H1 (cell line): ENCODE measurements at regions not wholly inside any gene's neighbourhood (a gene's known extent, or its start where the extent isn't known, plus 50 kb on each side); places are given as distances from the start of the nearest gene placed in this dataset.

Source experiments
- CTCF ChIA-PET: fragments of 300-600 bp; sonication (Branson Sonifier 250); formaldehyde crosslinking; loops from one replicate; lab custom pipeline; 2021; ENCODE audit not compliant: partially characterized antibody; lab: Charles Lee
- POLR2A ChIA-PET: fragments of 300-600 bp; sonication (Branson Sonifier 250); formaldehyde crosslinking; loops from one replicate; lab custom pipeline; 2021; ENCODE audit warnings: inconsistent platforms; ENCODE audit not compliant: partially characterized antibody; lab: Charles Lee
- DNase-seq, 2 experiments: peaks; one replicate each; pipeline versions ENCODE4 v3.0.0 to v3.0.0-alpha.2; 2010 to 2022; ENCODE audit warnings: low spot score in 2 of 2, low read depth in 1 of 2, mixed read lengths in 1 of 2
- FAIRE-seq: peaks from 2 replicates; lab custom pipeline; 2011; peaks lifted over from hg19 to GRCh38; lab: Jason Lieb, UNC
- H2AFZ ChIP-seq: 2 replicates; pipeline ENCODE4 v1.8.1; 2012; ENCODE audit warnings: low read length, inconsistent platforms
- H2AK5ac ChIP-seq: 2 replicates; pipeline ENCODE4 v1.6.1; 2013; ENCODE audit warnings: low read depth, low read length
- H2BK120ac ChIP-seq: replicated peaks from 2 replicates; pipeline ENCODE3; 2013; ENCODE audit warnings: low read depth, low read length, inconsistent platforms
- H2BK12ac ChIP-seq: 2 replicates; pipeline ENCODE4 v1.6.1; 2013; ENCODE audit warnings: low read depth, low read length
- H2BK15ac ChIP-seq: 2 replicates; pipeline ENCODE4 v1.6.1; 2013; ENCODE audit warnings: low read length
- H2BK20ac ChIP-seq: 2 replicates; pipeline ENCODE4 v1.6.1; 2013; ENCODE audit warnings: low read length
- H2BK5ac ChIP-seq: 2 replicates; pipeline ENCODE4 v1.6.1; 2013; ENCODE audit warnings: low read depth, low read length
- H3K14ac ChIP-seq: 2 replicates; pipeline ENCODE4 v1.6.1; 2013; ENCODE audit warnings: inconsistent platforms; ENCODE audit not compliant: insufficient read length
- H3K18ac ChIP-seq: 2 replicates; pipeline ENCODE4 v1.6.1; 2013; ENCODE audit warnings: low read length; ENCODE audit errors: extremely low read depth
- H3K23ac ChIP-seq: 2 replicates; pipeline ENCODE4 v1.6.1; 2013; ENCODE audit warnings: inconsistent platforms; ENCODE audit not compliant: insufficient read length
- H3K23me2 ChIP-seq: 2 replicates; pipeline ENCODE4 v1.6.1; 2013; ENCODE audit warnings: low read depth, low read length
- H3K27ac ChIP-seq: 2 replicates; pipeline ENCODE4 v1.6.1; 2011; ENCODE audit warnings: low read depth, low read length, inconsistent platforms
- H3K27me3 ChIP-seq, 4 experiments: replicated peaks in 1 of 4; 1 replicate in 1 of 4; 2 replicates in 3 of 4; pipeline versions ENCODE4 v1.6.1 to v1.8.1; 2011 to 2013; ENCODE audit warnings: low read length in 3 of 4, mild to moderate bottlenecking in 3 of 4, inconsistent platforms in 2 of 4, mixed read lengths in 2 of 4, moderate library complexity in 1 of 4; ENCODE audit not compliant: control insufficient read depth in 3 of 4, insufficient read depth in 3 of 4; ENCODE audit errors: extremely low read depth in 1 of 4
- H3K36me3 ChIP-seq, 4 experiments: 2 replicates each; pipeline versions ENCODE4 v1.6.1 to v1.8.1; 2011 to 2013; ENCODE audit warnings: mild to moderate bottlenecking in 4 of 4, low read length in 3 of 4, moderate library complexity in 2 of 4, control low read depth in 1 of 4, inconsistent platforms in 1 of 4; ENCODE audit not compliant: insufficient read depth in 4 of 4, control insufficient read depth in 2 of 4
- H3K4ac ChIP-seq: replicated peaks from 2 replicates; pipeline ENCODE3; 2013; ENCODE audit warnings: low read length, low read depth, mixed read lengths, inconsistent platforms; ENCODE audit not compliant: insufficient read length
- H3K4me1 ChIP-seq, 4 experiments: replicated peaks in 1 of 4; 1 replicate in 1 of 4; 2 replicates in 3 of 4; pipeline versions ENCODE4 v1.6.1 to v1.8.1; 2011 to 2013; ENCODE audit warnings: low read length in 3 of 4, inconsistent platforms in 2 of 4, mixed read lengths in 1 of 4; ENCODE audit not compliant: insufficient read depth in 4 of 4, control insufficient read depth in 3 of 4
- H3K4me2 ChIP-seq, 2 experiments: 2 replicates each; pipeline versions ENCODE4 v1.6.1 to v1.8.1; 2011 to 2013; ENCODE audit warnings: low read depth in 2 of 2, low read length in 2 of 2, control low read depth in 1 of 2, inconsistent platforms in 1 of 2, mild to moderate bottlenecking in 1 of 2; ENCODE audit not compliant: insufficient read depth in 1 of 2
- H3K4me3 ChIP-seq, 4 experiments: fragments of 200-600, 300-600 bp in 1 of 4; sonication (generic), shearing (Covaris generic), sonication (Bioruptor Twin) in 1 of 4; 2 replicates each; pipeline versions ENCODE4 v1.5.1 to v1.8.1; 2011 to 2016; ENCODE audit warnings: low read length in 4 of 4, low read depth in 3 of 4, control low read depth in 2 of 4, inconsistent platforms in 2 of 4, mild to moderate bottlenecking in 2 of 4, mixed read lengths in 1 of 4, moderate library complexity in 1 of 4; ENCODE audit not compliant: insufficient read depth in 2 of 4; ENCODE audit errors: extremely low read depth in 1 of 4
- H3K56ac ChIP-seq: replicated peaks from 2 replicates; pipeline ENCODE3; 2013; ENCODE audit warnings: low read depth, mild to moderate bottlenecking, mixed read lengths, low read length, inconsistent platforms; ENCODE audit not compliant: insufficient read length
- H3K79me1 ChIP-seq: 2 replicates; pipeline ENCODE4 v1.6.1; 2013; ENCODE audit warnings: low read depth, low read length, control low read depth
- H3K79me2 ChIP-seq, 2 experiments: 2 replicates each; pipeline versions ENCODE4 v1.6.1 to v1.8.1; 2012 to 2013; ENCODE audit warnings: low read length in 2 of 2, mild to moderate bottlenecking in 2 of 2, inconsistent platforms in 1 of 2; ENCODE audit not compliant: insufficient read depth in 2 of 2, control insufficient read depth in 1 of 2
- H3K9ac ChIP-seq, 4 experiments: replicated peaks in 1 of 4; 1 replicate in 1 of 4; 2 replicates in 3 of 4; pipeline versions ENCODE4 v1.6.1 to v1.8.1; 2011 to 2013; ENCODE audit warnings: low read depth in 3 of 4, low read length in 3 of 4, control low read depth in 2 of 4, mild to moderate bottlenecking in 2 of 4, moderate library complexity in 2 of 4, inconsistent platforms in 1 of 4; ENCODE audit errors: extremely low read depth in 1 of 4
- H3K9me3 ChIP-seq, 2 experiments: 2 replicates each; pipeline versions ENCODE4 v1.6.1 to v1.8.1; 2012 to 2013; ENCODE audit warnings: mild to moderate bottlenecking in 2 of 2, moderate library complexity in 2 of 2, control low read depth in 1 of 2, inconsistent platforms in 1 of 2, low read depth in 1 of 2, low read length in 1 of 2, mixed read lengths in 1 of 2; ENCODE audit not compliant: insufficient read depth in 2 of 2
- H4K20me1 ChIP-seq, 2 experiments: replicated peaks in 1 of 2; 2 replicates each; pipeline versions ENCODE3 to v1.8.1; 2011 to 2013; ENCODE audit warnings: inconsistent platforms in 2 of 2, low read length in 2 of 2, mild to moderate bottlenecking in 1 of 2; ENCODE audit not compliant: insufficient read depth in 2 of 2, control insufficient read depth in 1 of 2
- H4K5ac ChIP-seq: 2 replicates; pipeline ENCODE4 v1.6.1; 2013; ENCODE audit warnings: low read length, low read depth, mixed read lengths, inconsistent platforms; ENCODE audit not compliant: insufficient read length
- H4K8ac ChIP-seq: 2 replicates; pipeline ENCODE4 v1.8.0; 2013; ENCODE audit warnings: mild to moderate bottlenecking, moderate library complexity, low read length, inconsistent platforms; ENCODE audit not compliant: insufficient read depth; ENCODE audit errors: extremely low read depth
- H4K91ac ChIP-seq: replicated peaks from 2 replicates; pipeline ENCODE3; 2013; ENCODE audit warnings: low read length, mixed read lengths, inconsistent platforms; ENCODE audit not compliant: insufficient read length
- ASH2L ChIP-seq: fragments of 200-600, 300-600 bp; sonication (generic); IDR thresholded peaks from one replicate; pipeline ENCODE4 v1.7.1; 2017; ENCODE audit warnings: low read length
- CBX5 ChIP-seq: fragments of 300-800, 300-1000 bp; sonication (generic); IDR thresholded peaks from 2 replicates; pipeline ENCODE4 v1.7.1; 2016; ENCODE audit warnings: antibody characterized with exemption, low read length, low read depth
- CBX8 ChIP-seq: fragments of 300-800, 300-1000 bp; sonication (generic); IDR thresholded peaks from 2 replicates; pipeline ENCODE4 v1.7.1; 2016; ENCODE audit warnings: low read depth, low read length, borderline replicate concordance
- CHD2 ChIP-seq: IDR thresholded peaks from 2 replicates; pipeline ENCODE4 v1.6.1; 2012; ENCODE audit warnings: low read length, improper control_type of control experiment
- CTCF ChIP-seq, 3 experiments: IDR thresholded peaks; 1 replicate in 2 of 3; 2 replicates in 1 of 3; pipeline versions ENCODE4 v1.5.1 to v1.6.1; 2011; ENCODE audit warnings: low read length in 3 of 3, mild to moderate bottlenecking in 3 of 3, inconsistent platforms in 2 of 3, low read depth in 1 of 3, moderate library complexity in 1 of 3; ENCODE audit not compliant: insufficient read depth in 1 of 3; ENCODE audit errors: control extremely low read depth in 1 of 3
- GABPA ChIP-seq: IDR thresholded peaks from 2 replicates; pipeline ENCODE4 v1.6.1; 2011; ENCODE audit warnings: mild to moderate bottlenecking, low read length, moderate library complexity, borderline replicate concordance; ENCODE audit not compliant: insufficient read depth
- PHF8 ChIP-seq: fragments of 200-600 bp; sonication (generic); conservative IDR thresholded peaks from 2 replicates; pipeline ENCODE4 v1.7.1; 2012; ENCODE audit warnings: low read depth, mild to moderate bottlenecking, inconsistent platforms, low read length, moderate library complexity
- POLR2A ChIP-seq, 2 experiments: IDR thresholded peaks; 1 replicate in 1 of 2; 2 replicates in 1 of 2; pipeline ENCODE4 v1.6.1; 2011; ENCODE audit warnings: low read depth in 2 of 2, low read length in 2 of 2, mild to moderate bottlenecking in 2 of 2; ENCODE audit errors: control extremely low read depth in 1 of 2
- POLR2AphosphoS5 ChIP-seq: IDR thresholded peaks from 2 replicates; pipeline ENCODE4 v1.6.1; 2011; ENCODE audit warnings: low read depth, low read length
- POU5F1 ChIP-seq: IDR thresholded peaks from 2 replicates; pipeline ENCODE4 v1.6.1; 2011; ENCODE audit warnings: low read depth, mild to moderate bottlenecking, low read length, moderate library complexity
- SUZ12 ChIP-seq: fragments of 200-600 bp; sonication (generic); IDR thresholded peaks from 2 replicates; pipeline ENCODE4 v1.6.1; 2012; ENCODE audit warnings: mild to moderate bottlenecking, inconsistent platforms, low read length, moderate library complexity, mixed read lengths
- TAF7 ChIP-seq: optimal IDR thresholded peaks from 2 replicates; pipeline ENCODE3; 2011; ENCODE audit warnings: low read depth, mild to moderate bottlenecking, inconsistent platforms, low read length, moderate library complexity, borderline replicate concordance
- WGBS, 2 experiments: shearing (Covaris generic) in 1 of 2; methylation state at CpG; one replicate each; pipeline versions ENCODE4 v1.1.6 to v1.1.7; 2013 to 2015; ENCODE audit warnings: low lambda C conversion rate in 2 of 2, mixed read lengths in 2 of 2, inconsistent platforms in 1 of 2, low coverage in 1 of 2, missing lambda C conversion rate in 1 of 2; ENCODE audit not compliant: insufficient replicate concordance in 2 of 2, insufficient coverage in 1 of 2, insufficient read length in 1 of 2; ENCODE audit errors: extremely low coverage in 1 of 2, missing lambda C conversion rate in 1 of 2; 5-methylcytosine and 5-hydroxymethylcytosine counted together
- TF ChIP-seq, protein P1 (sequence below): IDR thresholded peaks from 2 replicates; pipeline ENCODE4 v1.6.1; 2012; ENCODE audit warnings: inconsistent platforms

GRCh38 chr6:50427267-50427666 lies 286.1 kb upstream of the TFAP2D start:
- H3K14ac ChIP-seq = no peak overlapping the region
- no peak overlapping the region for H3K4ac ChIP-seq
- no peak overlapping the region for H3K4me3 ChIP-seq
- no peaks in the 10 kb centered on the region for H3K4me1 ChIP-seq
- no peaks in the 10 kb centered on the region for H3K79me2 ChIP-seq
- no peak overlapping the region for H2BK120ac ChIP-seq
- no peak overlapping the region for H2AK5ac ChIP-seq
- H3K23ac ChIP-seq = no peak overlapping the region
- no peak overlapping the region for H2BK5ac ChIP-seq
- no peaks in the 10 kb centered on the region for H4K20me1 ChIP-seq
- H3K18ac ChIP-seq = no peak overlapping the region
- POLR2A ChIA-PET = no interaction called here
- 92% methylated on average over 4 of the region's 4 CpGs; no CpG with 5 or more reads in 1 of the 2 experiments for WGBS, 2 experiments
- DNase-seq = no peak
- CTCF ChIA-PET = interaction anchor here (1.1 to 1.5 kb wide), 2 partner anchors 46 to 47 kb away, joined by 4 read pairs; no protein-coding TSS in a partner anchor
- H4K91ac ChIP-seq = no peak overlapping the region
- no peaks in the 10 kb centered on the region for H3K9me3 ChIP-seq
- no peak overlapping the region for H2AFZ ChIP-seq
- no peak overlapping the region for H3K56ac ChIP-seq
- H3K36me3 ChIP-seq = no peaks in the 10 kb centered on the region
- H4K5ac ChIP-seq = no peak overlapping the region
- H2BK15ac ChIP-seq = no peak overlapping the region
- no peaks in the 10 kb centered on the region for H3K79me1 ChIP-seq
- no peak overlapping the region for H3K27ac ChIP-seq
- no peak for FAIRE-seq
- no peak overlapping the region for H3K4me2 ChIP-seq
- no peak overlapping the region for H3K9ac ChIP-seq
- H2BK12ac ChIP-seq = no peak overlapping the region
- H3K27me3 ChIP-seq = no peaks in the 10 kb centered on the region
- no peaks in the 10 kb centered on the region for H3K23me2 ChIP-seq
- H2BK20ac ChIP-seq = no peak overlapping the region
- H4K8ac ChIP-seq = no peak overlapping the region
- TF ChIP-seq CTCF (IDR thresholded peaks at IDR 0.05; ENCODE audit: control extremely low read depth in 1 of 3, insufficient read depth in 1 of 3, low read depth in 1 of 3, low read length in 3 of 3) (no peak), CBX8 (no peak), SUZ12 (no peak), POU5F1 (no peak), ASH2L (no peak), PHF8 (no peak), GABPA (no peak), CBX5 (no peak), POLR2A (IDR thresholded peaks at IDR 0.05; ENCODE audit: control extremely low read depth in 1 of 2, low read depth in 2 of 2, low read length in 2 of 2) (no peak), CHD2 (no peak), POLR2AphosphoS5 (no peak), TAF7 (no peak)
- TF ChIP-seq, protein P1, sequence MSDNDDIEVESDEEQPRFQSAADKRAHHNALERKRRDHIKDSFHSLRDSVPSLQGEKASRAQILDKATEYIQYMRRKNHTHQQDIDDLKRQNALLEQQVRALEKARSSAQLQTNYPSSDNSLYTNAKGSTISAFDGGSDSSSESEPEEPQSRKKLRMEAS = no peak
